Fibroblast of mammary gland (primary cell): ENCODE measurements at regions not wholly inside any gene's neighbourhood (a gene's known extent, or its start where the extent isn't known, plus 50 kb on each side); places are given as distances from the start of the nearest gene placed in this dataset.

ENCODE experiments used
- DNase-seq: peaks from one replicate; pipeline ENCODE4 v3.0.0-alpha.2; 2010; ENCODE audit warnings: low read depth
- H3K4me3 ChIP-seq: 2 replicates; pipeline ENCODE4 v1.5.1; 2011; ENCODE audit warnings: low read depth, mild to moderate bottlenecking, low read length, moderate library complexity; ENCODE audit not compliant: control insufficient read depth
- TF ChIP-seq, protein P1 (sequence below): conservative IDR thresholded peaks from 2 replicates; pipeline ENCODE4 v1.5.1; 2011; ENCODE audit warnings: low read depth, low read length, inconsistent platforms; ENCODE audit not compliant: control insufficient read depth, insufficient read depth

DNA sequence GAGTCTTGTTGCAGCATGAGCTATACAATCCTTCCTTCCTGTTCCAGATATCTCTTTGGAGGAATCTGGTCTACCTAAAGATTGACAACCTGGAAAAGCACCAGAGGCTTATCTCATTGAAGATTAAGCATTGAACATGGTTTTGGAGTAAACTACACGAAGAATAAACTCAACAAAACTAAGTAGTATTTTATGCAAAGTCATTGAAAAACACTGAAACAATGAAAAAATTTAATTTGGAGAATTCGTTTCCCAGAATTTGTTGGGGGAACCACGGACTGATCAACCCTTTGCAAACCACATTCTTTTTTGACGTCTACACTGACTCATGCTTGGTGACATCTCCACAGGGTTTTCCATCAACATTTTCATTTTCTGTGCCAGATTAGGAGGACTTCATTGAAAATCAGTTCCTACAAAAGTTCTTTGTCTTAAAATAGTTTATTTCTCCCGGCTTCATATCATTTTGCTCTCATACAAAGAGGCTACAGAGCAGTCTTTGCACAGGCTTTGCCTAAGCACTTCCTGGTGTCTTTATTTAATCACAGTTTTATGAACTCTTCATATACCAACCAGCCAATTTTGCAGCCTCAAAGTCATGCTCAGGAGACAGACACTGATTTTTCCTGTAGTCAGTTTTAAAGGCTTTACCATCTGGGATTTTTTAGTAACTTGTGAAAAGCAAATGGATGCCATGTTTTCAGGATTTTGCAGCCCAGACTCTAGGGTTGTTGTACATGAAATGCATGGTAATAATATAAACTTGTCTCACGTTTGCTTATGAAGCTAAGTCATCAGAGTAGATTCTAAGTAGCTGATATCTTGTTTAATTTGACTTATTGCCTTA lies 186.3 kb downstream of the C11orf91 start:
- peak; percentile 45 for DNase-seq
- H3K4me3 ChIP-seq = no peak overlapping the region
- TF ChIP-seq, protein P1, sequence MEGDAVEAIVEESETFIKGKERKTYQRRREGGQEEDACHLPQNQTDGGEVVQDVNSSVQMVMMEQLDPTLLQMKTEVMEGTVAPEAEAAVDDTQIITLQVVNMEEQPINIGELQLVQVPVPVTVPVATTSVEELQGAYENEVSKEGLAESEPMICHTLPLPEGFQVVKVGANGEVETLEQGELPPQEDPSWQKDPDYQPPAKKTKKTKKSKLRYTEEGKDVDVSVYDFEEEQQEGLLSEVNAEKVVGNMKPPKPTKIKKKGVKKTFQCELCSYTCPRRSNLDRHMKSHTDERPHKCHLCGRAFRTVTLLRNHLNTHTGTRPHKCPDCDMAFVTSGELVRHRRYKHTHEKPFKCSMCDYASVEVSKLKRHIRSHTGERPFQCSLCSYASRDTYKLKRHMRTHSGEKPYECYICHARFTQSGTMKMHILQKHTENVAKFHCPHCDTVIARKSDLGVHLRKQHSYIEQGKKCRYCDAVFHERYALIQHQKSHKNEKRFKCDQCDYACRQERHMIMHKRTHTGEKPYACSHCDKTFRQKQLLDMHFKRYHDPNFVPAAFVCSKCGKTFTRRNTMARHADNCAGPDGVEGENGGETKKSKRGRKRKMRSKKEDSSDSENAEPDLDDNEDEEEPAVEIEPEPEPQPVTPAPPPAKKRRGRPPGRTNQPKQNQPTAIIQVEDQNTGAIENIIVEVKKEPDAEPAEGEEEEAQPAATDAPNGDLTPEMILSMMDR = no peak

DNA sequence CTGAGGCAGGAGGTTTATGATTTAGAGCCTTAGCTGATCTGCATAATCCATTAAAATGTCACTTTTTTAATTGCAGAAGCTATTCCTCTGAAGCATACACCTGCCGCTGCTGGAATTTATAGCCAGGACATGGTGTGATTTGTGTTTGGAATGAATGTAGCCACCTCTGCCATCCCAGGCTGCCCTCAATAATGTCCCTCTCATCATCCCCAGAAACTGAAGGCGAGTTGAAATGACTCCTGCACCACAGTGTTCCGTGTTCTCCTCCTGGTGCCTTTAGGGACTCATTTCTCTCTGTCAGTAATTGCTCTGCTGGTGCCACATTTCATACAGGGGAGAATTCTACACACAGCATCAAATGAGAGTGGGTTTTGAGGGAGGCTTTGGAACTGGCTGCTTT lies 191.0 kb downstream of the C11orf91 start:
- no peak for DNase-seq
- H3K4me3 ChIP-seq = no peak overlapping the region
- TF ChIP-seq, protein P1 = no peak

DNA sequence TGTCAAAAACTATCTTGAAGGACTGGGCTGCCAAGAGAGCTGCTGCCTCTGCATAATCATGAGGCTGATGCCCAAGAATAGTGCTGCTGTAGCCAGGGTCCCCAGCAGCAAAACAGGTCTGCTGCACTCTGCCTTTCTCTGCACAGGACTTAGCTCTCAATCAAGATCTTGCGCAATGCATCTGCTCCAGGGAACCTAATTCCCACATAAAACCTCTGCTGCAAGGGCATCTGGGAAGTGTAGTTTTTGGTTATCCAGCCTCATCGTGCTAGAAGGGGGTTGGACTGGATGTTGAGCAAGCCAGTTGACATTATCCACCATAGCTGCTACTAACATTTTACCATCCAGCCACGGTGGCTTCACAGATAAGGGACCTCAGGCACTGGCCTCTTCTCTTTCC lies 192.7 kb downstream of the C11orf91 start:
- H3K4me3 ChIP-seq = no peak overlapping the region
- DNase-seq = peak; percentile 77
- TF ChIP-seq, protein P1 = no peak

DNA sequence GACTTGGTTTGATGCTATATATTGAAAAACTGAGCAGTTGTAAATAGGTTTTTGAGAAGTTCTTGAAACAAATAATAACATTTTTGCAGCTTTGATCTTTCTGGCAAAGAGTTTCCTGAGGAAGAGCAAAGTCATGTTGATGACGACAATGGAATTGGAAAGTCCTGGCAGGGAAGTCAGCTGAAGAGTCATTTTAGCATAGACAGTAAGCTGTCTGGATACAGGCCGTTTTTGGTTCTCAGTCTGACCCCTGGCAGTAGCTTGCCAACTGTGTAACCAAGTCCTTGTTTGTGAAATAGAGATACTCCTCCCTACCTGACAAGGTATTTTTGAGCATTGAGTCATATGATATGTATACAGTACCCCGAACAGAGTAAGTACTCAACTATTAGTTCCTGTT lies 193.3 kb downstream of the C11orf91 start:
- DNase-seq = no peak
- no peak overlapping the region for H3K4me3 ChIP-seq
- TF ChIP-seq, protein P1 = no peak

DNA sequence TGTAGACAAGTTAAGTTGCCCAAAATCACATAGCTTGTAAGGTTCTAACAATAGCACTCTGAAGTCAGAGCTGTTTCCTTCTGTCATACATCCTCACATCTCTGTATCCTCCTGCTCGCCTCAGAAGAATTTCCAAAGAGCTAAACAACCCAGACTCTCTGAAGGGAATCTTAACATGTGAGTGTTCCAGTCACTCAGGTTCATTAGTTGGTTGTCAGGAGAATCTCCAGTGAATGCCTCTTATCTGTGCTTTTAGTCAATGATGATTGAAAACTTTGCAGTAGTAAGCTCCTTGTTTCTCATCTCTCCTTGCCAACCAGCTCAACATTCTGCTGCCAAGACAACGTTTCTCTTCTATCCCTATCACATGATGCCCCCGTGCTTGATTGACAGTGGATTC lies 195.5 kb downstream of the C11orf91 start:
- TF ChIP-seq, protein P1 = no peak
- no peak overlapping the region for H3K4me3 ChIP-seq
- no peak for DNase-seq

DNA sequence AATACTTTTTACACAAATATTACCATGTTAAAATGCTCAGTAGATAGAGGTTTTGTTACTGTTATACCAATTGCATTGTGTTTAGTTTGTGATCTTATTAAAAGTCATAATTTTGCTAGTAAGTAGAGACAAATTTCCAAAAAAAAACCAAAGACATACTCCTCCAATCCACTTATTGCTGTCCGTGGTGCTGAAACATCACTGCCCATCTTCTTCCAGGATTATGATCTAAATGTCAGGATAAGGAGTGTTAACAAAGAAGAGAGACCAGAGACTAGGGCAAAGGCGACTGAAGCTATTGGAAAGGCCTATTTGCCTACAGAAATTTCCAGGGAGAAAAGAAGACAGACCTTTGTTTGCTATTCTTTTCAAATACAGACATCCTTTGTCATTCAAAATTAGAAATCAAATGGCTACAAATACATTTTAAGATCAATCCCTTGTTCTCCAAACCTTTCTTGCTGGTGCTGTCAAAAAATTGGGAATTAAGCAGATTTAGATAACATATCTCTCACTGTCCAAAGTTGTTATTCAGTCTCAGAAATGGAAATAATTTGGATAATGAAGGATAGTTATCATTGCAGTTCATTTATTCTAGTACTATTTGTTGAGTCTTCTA lies 199.7 kb downstream of the C11orf91 start:
- no peak overlapping the region for H3K4me3 ChIP-seq
- DNase-seq = peak; percentile 62
- TF ChIP-seq, protein P1 = no peak
